ENCODE measurements at regions not wholly inside any gene's neighbourhood (a gene's known extent, or its start where the extent isn't known, plus 50 kb on each side); places are given as distances from the start of the nearest gene placed in this dataset.

GRCh38 chr9:90953805-90954204, 152.2 kb downstream of the SYK start:
- TF ChIP-seq CSDC2 (CRISPR knock-in tag; IDR thresholded peaks at IDR 0.05) (no peak), PATZ1 (CRISPR knock-in tag; IDR thresholded peaks at IDR 0.05; ENCODE audit: borderline replicate concordance) (no peak), TOX (CRISPR knock-in tag; IDR thresholded peaks at IDR 0.05; ENCODE audit: borderline replicate concordance) (no peak), TSHZ2 (CRISPR knock-in tag; IDR thresholded peaks at IDR 0.05) (no peak), ESRRG (CRISPR knock-in tag; IDR thresholded peaks at IDR 0.05) (no peak), BACH2 (CRISPR knock-in tag; IDR thresholded peaks at IDR 0.05; ENCODE audit: borderline replicate concordance) (no peak), RARB (CRISPR knock-in tag; IDR thresholded peaks at IDR 0.05) (no peak), POU6F1 (CRISPR knock-in tag; IDR thresholded peaks at IDR 0.05; ENCODE audit: borderline replicate concordance, low read depth) (no peak), CREB5 (CRISPR knock-in tag; IDR thresholded peaks at IDR 0.05; ENCODE audit: low read depth) (no peak), OSR1 (CRISPR knock-in tag; IDR thresholded peaks at IDR 0.05) (no peak), ISL1 (CRISPR knock-in tag; IDR thresholded peaks at IDR 0.05) (no peak), PPARA (CRISPR knock-in tag; IDR thresholded peaks at IDR 0.05; ENCODE audit: borderline replicate concordance) (no peak), ZNF70 (CRISPR knock-in tag; IDR thresholded peaks at IDR 0.05) (no peak), ZFP3 (CRISPR knock-in tag; IDR thresholded peaks at IDR 0.05) (no peak)
